NT2/D1 (cell line): ENCODE measurements at regions not wholly inside any gene's neighbourhood (a gene's known extent, or its start where the extent isn't known, plus 50 kb on each side); places are given as distances from the start of the nearest gene placed in this dataset.

ENCODE experiments used
- DNase-seq: peaks from one replicate; pipeline ENCODE4 v3.0.0-alpha.2; 2011; ENCODE audit warnings: low read depth, low spot score
- H3K27me3 ChIP-seq: 2 replicates; pipeline ENCODE4 v1.6.0; 2011; ENCODE audit warnings: mild to moderate bottlenecking; ENCODE audit not compliant: insufficient read length, insufficient read depth
- H3K36me3 ChIP-seq: 2 replicates; pipeline ENCODE4 v1.6.1; 2011; ENCODE audit warnings: mild to moderate bottlenecking, low read length, mixed read lengths; ENCODE audit not compliant: insufficient read depth, insufficient read length
- H3K4me1 ChIP-seq: 2 replicates; pipeline ENCODE4 v1.5.1; 2011; ENCODE audit not compliant: insufficient read depth, insufficient read length
- H3K4me3 ChIP-seq: 2 replicates; pipeline ENCODE4 v1.5.1; 2011; ENCODE audit warnings: low read depth; ENCODE audit not compliant: insufficient read length
- H3K9ac ChIP-seq: 2 replicates; pipeline ENCODE4 v1.6.0; 2011; ENCODE audit warnings: low read depth; ENCODE audit not compliant: insufficient read length
- H3K9me3 ChIP-seq: 2 replicates; pipeline ENCODE4 v1.5.1; 2011; ENCODE audit warnings: mild to moderate bottlenecking, low read length; ENCODE audit not compliant: insufficient read depth
- SUZ12 ChIP-seq: IDR thresholded peaks from 2 replicates; pipeline ENCODE4 v1.6.1; 2011; ENCODE audit not compliant: insufficient read length, insufficient read depth; ENCODE audit errors: extremely low read depth
- YY1 ChIP-seq: IDR thresholded peaks from 2 replicates; pipeline ENCODE4 v1.6.1; 2011; ENCODE audit not compliant: insufficient read length, insufficient read depth
- ZNF274 ChIP-seq: IDR thresholded peaks from 2 replicates; pipeline ENCODE4 v1.6.1; 2011; ENCODE audit warnings: mild to moderate bottlenecking, low read depth, low read length

DNA sequence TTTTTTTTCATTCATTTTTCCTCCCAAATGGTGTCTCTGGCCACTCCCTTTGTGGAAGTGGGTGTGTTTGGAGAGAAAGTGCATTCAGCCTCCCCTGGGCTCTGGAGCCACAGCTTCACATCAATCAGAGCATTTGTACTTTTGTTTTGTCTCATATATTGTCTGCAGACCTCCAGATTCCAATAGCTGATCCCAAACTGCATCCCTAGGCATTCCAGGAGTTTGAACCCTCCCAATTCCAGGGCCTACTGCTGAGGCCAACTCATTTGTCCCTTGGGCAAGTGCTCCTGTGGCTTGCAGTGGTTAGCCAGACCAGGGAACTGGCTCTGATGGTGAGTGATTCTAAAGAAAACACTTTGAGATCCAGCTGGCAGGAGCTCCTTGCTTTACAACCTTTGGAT lies 163.3 kb downstream of the IPMK start:
- Histone ChIP-seq H3K36me3 (no peaks in the 10 kb centered on the region), H3K9me3 (peaks cover 3% of the 10 kb centered on the region; the same call in 1 of the 2 replicates), H3K4me3 (no peak overlapping the region), H3K4me1 (no peaks in the 10 kb centered on the region), H3K9ac (no peak overlapping the region), H3K27me3 (no peaks in the 10 kb centered on the region)
- DNase-seq, result no peak
- TF ChIP-seq YY1 (no peak), ZNF274 (no peak), SUZ12 (no peak)

DNA sequence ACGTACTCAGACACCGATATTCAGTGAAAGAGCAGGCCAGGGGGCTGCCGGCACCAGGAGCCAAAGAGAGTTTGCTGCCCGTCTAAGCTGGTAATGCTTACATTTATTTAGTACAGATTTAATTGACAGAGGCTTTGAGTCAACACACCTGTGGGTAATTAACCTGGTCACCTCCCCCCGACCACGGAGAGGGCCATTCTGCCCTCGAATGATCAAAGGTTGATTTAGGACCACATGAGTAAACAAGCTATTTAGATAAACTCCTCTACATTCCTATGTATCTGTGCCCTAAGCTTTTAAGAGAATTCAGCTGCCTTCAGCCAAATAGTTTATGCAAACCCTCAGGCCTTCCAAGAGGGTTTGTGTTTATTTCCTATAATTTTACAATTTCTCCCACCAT lies 164.8 kb downstream of the IPMK start:
- Histone ChIP-seq H3K9me3 (peaks cover 3% of the 10 kb centered on the region; the same call in 1 of the 2 replicates), H3K4me3 (no peak overlapping the region), H3K27me3 (no peaks in the 10 kb centered on the region), H3K9ac (no peak overlapping the region), H3K36me3 (no peaks in the 10 kb centered on the region), H3K4me1 (no peaks in the 10 kb centered on the region)
- TF ChIP-seq ZNF274 (no peak), SUZ12 (no peak), YY1 (no peak)
- no peak for DNase-seq

DNA sequence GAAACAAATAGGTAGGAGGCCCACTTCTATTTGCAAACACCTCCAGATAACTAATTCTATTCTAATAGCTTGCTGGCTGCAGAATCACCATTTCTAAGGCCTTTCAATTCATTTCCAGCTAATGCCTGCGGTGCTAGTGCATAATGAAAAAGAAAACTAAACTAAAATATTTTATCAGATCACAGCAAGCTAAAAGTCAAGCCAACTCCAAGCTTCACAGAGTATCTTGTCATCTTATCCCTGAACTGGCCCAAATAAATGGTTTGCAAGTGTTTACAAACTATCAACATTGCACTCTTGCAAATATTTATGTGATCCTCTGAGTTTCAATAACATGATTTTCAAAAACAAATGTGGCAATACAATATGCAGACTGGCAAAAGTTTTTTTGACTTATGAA lies 166.0 kb downstream of the IPMK start:
- H3K36me3 ChIP-seq, result no peaks in the 10 kb centered on the region
- TF ChIP-seq YY1 (no peak), SUZ12 (no peak), ZNF274 (no peak)

DNA sequence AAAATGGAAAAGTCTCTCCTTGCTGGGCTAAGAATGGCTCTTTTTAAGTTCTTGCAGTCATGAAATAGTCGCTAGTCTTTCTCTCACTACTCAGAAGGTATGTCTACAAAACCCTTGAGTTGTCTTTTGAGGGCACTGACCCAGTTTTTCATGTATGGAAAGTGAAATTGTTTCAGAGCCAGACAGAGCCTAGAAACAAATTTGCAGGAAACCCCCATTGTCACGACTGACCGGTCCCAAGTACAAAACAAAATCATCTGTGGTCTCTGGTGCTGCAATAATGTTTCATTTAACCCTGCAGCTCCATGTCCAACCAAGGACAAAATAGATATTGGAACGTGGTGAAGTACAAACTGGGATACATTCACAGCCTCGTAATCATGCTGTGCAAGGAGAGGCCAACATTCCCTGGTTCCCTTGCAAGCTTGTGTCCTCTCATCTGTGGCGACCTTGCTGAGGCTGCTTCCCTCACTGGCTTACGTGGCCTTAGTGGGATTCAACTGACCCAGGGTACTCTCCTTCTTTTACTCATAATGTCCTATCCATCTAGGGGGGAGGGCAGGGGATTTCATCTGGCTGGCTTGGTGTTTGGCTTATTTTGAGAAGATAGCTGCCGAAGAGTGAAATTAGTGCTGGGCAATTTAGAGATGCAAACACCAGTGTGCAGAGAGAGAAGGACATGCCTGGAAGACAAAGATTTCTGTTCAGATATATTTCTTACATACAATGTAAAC lies 172.5 kb downstream of the IPMK start:
- Histone ChIP-seq H3K9me3 (peaks cover 6% of the 10 kb centered on the region; the same call in 1 of the 2 replicates), H3K36me3 (no peaks in the 10 kb centered on the region), H3K27me3 (no peaks in the 10 kb centered on the region), H3K4me1 (no peaks in the 10 kb centered on the region), H3K4me3 (no peak overlapping the region), H3K9ac (no peak overlapping the region)
- TF ChIP-seq YY1 (no peak), ZNF274 (no peak), SUZ12 (no peak)
- no peak for DNase-seq

More for the DNA sequence above, 166.0 kb downstream of the IPMK start:
- Histone ChIP-seq H3K4me3 (no peak overlapping the region), H3K4me1 (no peaks in the 10 kb centered on the region), H3K9ac (no peak overlapping the region), H3K9me3 (peaks cover 3% of the 10 kb centered on the region; the same call in 1 of the 2 replicates), H3K27me3 (no peaks in the 10 kb centered on the region)
- no peak for DNase-seq

DNA sequence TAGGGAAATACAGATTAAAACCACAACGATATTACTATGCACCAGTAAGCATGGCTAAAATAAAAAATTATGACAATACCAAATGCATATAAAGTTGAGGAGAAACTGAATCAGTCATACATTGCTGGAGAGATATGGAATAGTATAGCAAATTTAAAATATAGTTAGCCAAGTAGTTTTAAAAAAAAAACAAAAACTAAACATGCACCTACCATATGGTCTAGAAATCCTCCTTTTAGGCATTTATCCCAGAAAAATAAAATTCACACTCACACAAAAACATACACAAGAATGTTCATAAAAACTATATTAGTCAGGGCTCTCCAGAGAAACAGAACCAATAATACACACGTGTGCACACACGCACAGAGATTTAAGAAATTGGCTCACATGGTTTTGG lies 175.8 kb downstream of the IPMK start:
- Histone ChIP-seq H3K4me1 (no peaks in the 10 kb centered on the region), H3K9me3 (peaks cover 6% of the 10 kb centered on the region; the same call in 1 of the 2 replicates), H3K9ac (no peak overlapping the region), H3K27me3 (no peaks in the 10 kb centered on the region), H3K4me3 (no peak overlapping the region), H3K36me3 (no peaks in the 10 kb centered on the region)
- TF ChIP-seq ZNF274 (no peak), SUZ12 (no peak), YY1 (no peak)
- DNase-seq, result no peak

DNA sequence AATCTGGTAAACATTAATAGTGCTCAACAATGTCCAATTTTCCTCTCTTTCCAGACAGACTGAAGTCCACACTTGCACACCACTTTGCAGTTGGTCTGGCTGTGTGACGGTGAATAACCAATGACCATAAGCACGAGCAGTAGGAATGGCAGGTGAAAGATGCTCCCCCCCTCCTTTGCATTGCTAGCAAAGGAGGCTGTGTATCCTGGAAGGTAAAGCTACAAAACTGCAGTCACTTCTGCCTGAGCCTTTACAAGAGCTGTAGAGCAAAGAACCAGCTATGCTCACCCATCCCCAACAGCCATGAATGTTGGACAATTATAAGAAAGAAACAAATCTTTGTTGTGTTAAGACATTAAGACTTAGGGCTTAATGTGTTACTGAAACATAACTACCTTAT lies 178.0 kb downstream of the IPMK start:
- Histone ChIP-seq H3K4me3 (no peak overlapping the region), H3K9ac (no peak overlapping the region), H3K36me3 (no peaks in the 10 kb centered on the region), H3K9me3 (no peaks in the 10 kb centered on the region; the same call in 1 of the 2 replicates), H3K4me1 (no peaks in the 10 kb centered on the region), H3K27me3 (no peaks in the 10 kb centered on the region)
- TF ChIP-seq SUZ12 (no peak), YY1 (no peak)
- DNase-seq, result no peak

DNA sequence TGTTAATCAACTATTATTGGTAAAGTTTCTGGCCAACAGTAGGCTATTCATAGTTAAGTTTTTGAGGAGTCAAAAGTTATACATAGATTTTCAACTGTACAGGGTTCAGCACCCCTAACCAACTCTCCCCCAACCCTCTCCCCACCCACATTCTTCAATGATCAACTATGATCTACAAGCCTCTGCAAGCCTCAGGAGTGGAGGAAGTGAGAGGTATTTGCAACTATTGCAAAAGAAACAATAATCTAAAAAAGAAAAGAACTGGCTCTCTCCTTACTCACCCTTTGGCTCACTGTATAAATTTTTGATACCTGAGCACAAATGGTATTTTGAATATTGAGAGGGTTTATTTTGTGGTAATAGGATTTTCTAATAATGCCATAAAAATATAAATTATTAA lies 179.8 kb downstream of the IPMK start:
- no peak for DNase-seq
- no peak overlapping the region for H3K4me3 ChIP-seq
- no peaks in the 10 kb centered on the region for H3K9me3 ChIP-seq
- no peak overlapping the region for H3K9ac ChIP-seq
- no peaks in the 10 kb centered on the region for H3K27me3 ChIP-seq
- TF ChIP-seq YY1 (no peak), SUZ12 (no peak), ZNF274 (no peak)
- H3K36me3 ChIP-seq, result no peaks in the 10 kb centered on the region
- no peaks in the 10 kb centered on the region for H3K4me1 ChIP-seq

GRCh38 chr10:58086763-58087150 lies 180.9 kb downstream of the IPMK start:
- Histone ChIP-seq H3K4me3 (no peak overlapping the region), H3K4me1 (no peaks in the 10 kb centered on the region), H3K27me3 (no peaks in the 10 kb centered on the region)

More at GRCh38 chr10:58086763-58087150, 180.9 kb downstream of the IPMK start:
- TF ChIP-seq YY1 (no peak), ZNF274 (no peak), SUZ12 (no peak)
- no peak for DNase-seq
- Histone ChIP-seq H3K9ac (no peak overlapping the region), H3K36me3 (no peaks in the 10 kb centered on the region), H3K9me3 (no peaks in the 10 kb centered on the region)
